GM19025 (cell line): ENCODE measurements at regions not wholly inside any gene's neighbourhood (a gene's known extent, or its start where the extent isn't known, plus 50 kb on each side); places are given as distances from the start of the nearest gene placed in this dataset.

ENCODE experiments used
- ATAC-seq: cut with Tn5 transposase; IDR thresholded peaks from one replicate; pipeline ENCODE4 v1.9.1; 2021; ENCODE audit warnings: mild to moderate bottlenecking, low read depth, moderate library complexity; ENCODE audit not compliant: unreplicated experiment

DNA sequence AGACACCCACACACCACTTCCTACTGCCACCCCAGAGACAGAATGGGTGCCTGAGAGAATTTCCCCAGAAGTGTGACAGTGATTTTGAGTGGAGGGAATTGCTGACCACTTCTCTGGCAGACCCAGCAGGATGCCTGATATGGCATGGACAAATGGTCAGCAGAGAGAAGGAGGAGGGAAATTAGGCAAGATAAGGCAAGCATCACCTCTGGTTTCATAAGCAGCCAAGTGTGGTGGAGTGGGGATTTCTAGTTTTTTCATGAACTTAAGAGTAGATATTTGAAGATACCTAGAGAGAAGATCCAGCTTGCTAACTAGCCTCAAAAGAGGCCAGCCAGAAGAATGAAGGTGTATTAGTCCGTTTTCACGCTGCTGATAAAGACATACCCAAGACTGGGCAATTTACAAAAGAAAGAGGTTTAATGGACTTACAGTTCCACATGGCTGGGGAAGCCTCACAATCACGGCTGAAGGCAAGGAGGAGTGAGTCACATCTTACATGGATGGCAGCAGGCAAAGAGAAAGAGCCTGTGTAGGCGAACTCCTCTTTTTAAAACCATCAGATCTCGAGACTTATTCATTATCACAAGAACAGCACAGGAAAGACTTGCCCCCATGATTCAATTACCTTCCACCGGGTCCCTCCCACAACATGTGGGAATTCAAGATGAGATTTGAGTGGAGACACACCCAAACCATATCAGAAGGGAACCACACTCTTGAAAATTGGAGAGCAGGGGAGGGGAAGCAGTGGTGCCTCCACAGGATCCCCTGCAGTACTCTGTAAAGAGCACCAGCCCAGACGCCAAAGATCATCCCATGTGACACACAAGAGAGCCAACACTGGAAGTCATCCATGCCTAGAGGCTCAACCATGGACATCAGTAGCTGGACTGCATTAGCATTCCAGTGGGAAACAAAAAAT is 64.2 kb downstream of the RBM43 start:
- ATAC-seq = no peak

- no peak for ATAC-seq
Measured at GRCh38 chr2:151193576-151193975, 68.1 kb downstream of the RBM43 start.

- no peak for ATAC-seq
Measured at GRCh38 chr2:151192681-151193080, 69.0 kb downstream of the RBM43 start.

DNA sequence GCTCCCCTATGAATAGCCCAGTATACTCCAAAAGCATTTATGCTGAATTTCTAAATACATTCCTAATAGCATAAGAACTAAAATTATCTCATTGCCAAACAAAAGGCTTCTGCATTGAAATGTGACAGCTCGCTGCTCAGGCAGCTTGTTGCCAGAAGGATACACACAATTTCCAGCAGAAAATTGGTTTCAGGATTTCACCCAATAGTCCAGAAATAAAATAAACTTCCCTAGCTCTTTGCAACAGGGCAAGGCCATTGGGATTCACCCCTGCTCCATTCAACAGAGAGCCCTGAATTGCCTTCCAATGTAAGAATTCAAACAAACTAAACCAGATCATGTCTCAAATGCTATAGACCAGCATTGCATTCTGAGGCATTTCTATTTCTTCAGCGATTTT is 70.7 kb downstream of the RBM43 start:
- no peak for ATAC-seq

DNA sequence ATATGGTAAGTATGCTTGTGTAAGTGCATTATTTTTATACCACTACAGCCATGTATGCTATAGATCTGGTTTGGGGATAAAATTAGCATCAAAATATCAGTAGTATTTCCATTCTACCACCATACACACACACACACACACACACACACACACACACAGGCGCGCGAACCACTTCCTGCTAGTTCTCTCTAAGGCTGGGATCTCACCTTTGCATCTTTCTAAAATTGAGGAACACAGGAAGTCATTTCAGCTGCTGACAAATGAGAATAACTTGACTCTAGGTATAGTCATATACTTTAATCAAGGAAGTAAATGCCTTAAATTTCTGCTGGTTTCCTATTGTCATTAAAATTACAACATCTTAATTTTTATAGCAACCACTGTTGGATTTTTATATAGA is 72.5 kb downstream of the RBM43 start:
- no peak for ATAC-seq

DNA sequence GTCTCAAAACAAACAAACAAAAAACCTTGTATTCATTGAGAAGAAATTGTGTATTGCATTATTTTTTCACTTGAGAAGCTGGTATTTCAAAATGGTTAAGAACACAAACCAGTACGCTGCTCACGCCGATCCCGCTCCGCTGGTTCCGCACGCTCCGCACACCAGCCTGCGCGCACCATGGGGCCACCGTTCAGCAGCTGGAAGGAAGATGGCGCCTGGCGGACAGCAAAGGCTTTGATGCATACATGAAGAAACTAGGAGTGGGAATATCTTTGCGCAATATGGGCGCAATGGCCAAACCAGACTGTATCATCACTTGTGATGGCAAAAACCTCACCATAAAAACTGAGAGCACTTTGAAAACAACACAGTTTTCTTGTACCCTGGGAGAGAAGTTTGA is 75.7 kb downstream of the RBM43 start:
- no peak for ATAC-seq

- ATAC-seq = no peak
Measured at GRCh38 chr2:151182899-151183809, 78.5 kb downstream of the RBM43 start.

GRCh38 chr2:151182396-151182795 is 79.3 kb downstream of the RBM43 start:
- no peak for ATAC-seq

- ATAC-seq = no peak
Measured at GRCh38 chr2:151181524-151181923, 80.1 kb downstream of the RBM43 start.

GRCh38 chr2:151180123-151180522 is 81.5 kb downstream of the RBM43 start:
- no peak for ATAC-seq

- no peak for ATAC-seq
Measured at GRCh38 chr2:151178207-151178606, 83.5 kb downstream of the RBM43 start.

DNA sequence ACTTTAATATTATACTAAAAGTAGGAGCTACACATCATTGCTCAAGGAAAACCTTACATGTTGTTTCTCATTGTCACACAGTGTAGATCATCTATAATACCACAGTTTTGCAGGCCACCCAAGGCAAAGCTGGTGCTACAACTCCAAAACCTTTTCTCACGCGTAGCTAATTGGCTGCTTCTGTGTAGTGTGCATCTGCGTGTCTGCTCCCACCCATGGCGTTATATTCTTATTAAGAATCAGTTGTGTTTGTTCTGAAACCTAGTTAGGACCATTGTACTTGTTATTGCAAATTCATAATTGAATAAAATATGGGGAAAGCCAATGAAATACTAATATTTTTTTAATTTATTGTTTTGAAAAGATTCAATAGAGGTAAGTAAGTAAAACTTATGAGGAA is 83.9 kb downstream of the RBM43 start:
- ATAC-seq = no peak

- ATAC-seq = no peak
Measured at GRCh38 chr2:151176661-151177060, 85.0 kb downstream of the RBM43 start.

GRCh38 chr2:151175864-151176263 is 85.8 kb downstream of the RBM43 start:
- ATAC-seq = no peak

DNA sequence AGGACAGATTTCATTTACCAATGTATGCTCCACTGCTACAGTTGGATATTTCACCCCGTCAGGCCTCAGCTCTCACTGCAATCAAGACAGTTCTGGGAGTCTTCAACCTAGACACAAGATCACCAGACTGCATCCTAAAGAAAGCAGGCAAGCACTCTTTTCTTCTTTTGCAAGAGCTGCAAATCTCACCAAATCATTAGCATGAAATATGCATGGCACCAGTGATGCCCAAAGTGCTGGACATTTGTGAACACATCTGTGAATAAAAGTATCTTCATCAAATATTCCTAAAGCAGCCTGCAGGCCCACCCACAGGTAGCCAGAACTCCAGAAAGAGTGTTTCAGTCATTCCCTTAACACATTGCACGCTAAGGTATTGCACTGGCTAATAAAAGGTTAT is 87.5 kb downstream of the RBM43 start:
- no peak for ATAC-seq

- ATAC-seq = no peak
Measured at GRCh38 chr2:151171186-151171585, 90.5 kb downstream of the RBM43 start.

- ATAC-seq = no peak
Measured at GRCh38 chr2:151166410-151166809, 95.3 kb downstream of the RBM43 start.

- ATAC-seq = no peak
Measured at GRCh38 chr2:151165105-151165684, 96.5 kb downstream of the RBM43 start.

DNA sequence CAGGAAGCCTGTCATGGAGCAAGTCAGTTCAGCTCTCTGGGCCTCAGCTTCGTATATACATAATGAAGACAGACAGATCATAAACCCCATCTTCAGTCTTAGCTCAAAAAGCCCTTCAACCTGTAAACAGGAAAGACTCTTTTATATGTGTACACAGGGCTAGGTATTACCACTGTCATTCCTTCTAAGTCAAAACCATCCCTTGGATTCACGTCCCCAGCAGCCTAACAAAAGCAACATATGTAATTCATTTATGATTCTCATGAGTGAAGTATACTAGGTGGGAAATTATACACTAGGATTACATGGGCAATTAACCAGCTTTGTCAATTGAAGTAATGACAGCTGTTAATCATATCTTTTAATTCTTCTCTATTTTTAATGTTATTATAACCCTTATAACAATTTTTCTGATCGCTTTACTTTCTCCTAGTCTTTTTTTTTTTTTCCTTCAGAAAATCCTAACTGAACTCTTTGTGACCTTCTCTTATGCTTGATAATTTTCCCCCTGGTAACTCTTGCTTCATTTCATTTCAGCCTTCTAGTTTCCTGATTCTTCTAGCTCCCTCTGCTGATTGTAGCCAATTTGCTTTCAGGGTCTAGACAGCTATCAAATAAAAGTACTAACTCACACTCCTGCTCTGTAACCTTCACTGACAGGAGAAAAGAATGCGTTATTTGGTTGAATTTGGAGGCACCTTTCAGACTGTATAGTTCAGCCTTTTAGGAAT is 99.7 kb downstream of the RBM43 start:
- no peak for ATAC-seq

GRCh38 chr2:151159109-151159662 is 102.5 kb downstream of the RBM43 start:
- ATAC-seq = no peak
